HEK293T (cell line): ENCODE measurements at regions not wholly inside any gene's neighbourhood (a gene's known extent, or its start where the extent isn't known, plus 50 kb on each side); places are given as distances from the start of the nearest gene placed in this dataset.

ENCODE experiments used
- CTCF ChIA-PET: fragments of 350-600 bp; formaldehyde crosslinking; extraction: SDS; loops from one replicate; lab custom pipeline; 2021; ENCODE audit warnings: antibody characterized with exemption, inconsistent platforms; lab: Yijun Ruan, JAX
- POLR2A ChIA-PET: fragments of 350-600 bp; formaldehyde crosslinking; extraction: SDS; loops from one replicate; lab custom pipeline; 2020; ENCODE audit warnings: antibody characterized with exemption, inconsistent platforms; lab: Yijun Ruan, JAX
- DNase-seq: peaks from one replicate; pipeline ENCODE4 v3.0.0; 2012; ENCODE audit warnings: mixed read lengths; ENCODE audit errors: extremely low spot score
- ARNT ChIP-seq: fragments of 450-650 bp; IDR thresholded peaks from 2 replicates; pipeline ENCODE4 v1.6.1; 2017; ENCODE audit warnings: mild to moderate bottlenecking
- BHLHE40 ChIP-seq: fragments of 450-650 bp; IDR thresholded peaks from 2 replicates; pipeline ENCODE4 v1.6.1; 2016; ENCODE audit warnings: mild to moderate bottlenecking, moderate library complexity, borderline replicate concordance
- CTBP1 ChIP-seq: fragments of 450-650 bp; IDR thresholded peaks from 2 replicates; pipeline ENCODE4 v1.6.1; 2016; ENCODE audit warnings: borderline replicate concordance
- ELF4 ChIP-seq: fragments of 450-650 bp; IDR thresholded peaks from 2 replicates; pipeline ENCODE4 v1.6.1; 2017; ENCODE audit warnings: antibody characterized with exemption
- FOXA1 ChIP-seq: fragments of 450-650 bp; IDR thresholded peaks from 2 replicates; pipeline ENCODE4 v1.6.1; 2016; ENCODE audit warnings: mild to moderate bottlenecking
- FOXK2 ChIP-seq: fragments of 450-650 bp; IDR thresholded peaks from 2 replicates; pipeline ENCODE4 v1.6.1; 2016; ENCODE audit warnings: mild to moderate bottlenecking
- FOXM1 ChIP-seq: fragments of 450-650 bp; IDR thresholded peaks from 2 replicates; pipeline ENCODE4 v1.6.1; 2017; ENCODE audit warnings: mild to moderate bottlenecking, borderline replicate concordance
- HDGF ChIP-seq: fragments of 450-650 bp; IDR thresholded peaks from 2 replicates; pipeline ENCODE4 v1.6.1; 2017; ENCODE audit warnings: antibody characterized with exemption, borderline replicate concordance
- L3MBTL2 ChIP-seq: fragments of 450-650 bp; conservative IDR thresholded peaks from 2 replicates; pipeline ENCODE4 v1.6.1; 2016; ENCODE audit warnings: mild to moderate bottlenecking
- LEF1 ChIP-seq: fragments of 450-650 bp; IDR thresholded peaks from 2 replicates; pipeline ENCODE4 v1.6.1; 2017; ENCODE audit warnings: mild to moderate bottlenecking, borderline replicate concordance
- NFRKB ChIP-seq: fragments of 450-650 bp; IDR thresholded peaks from 2 replicates; pipeline ENCODE4 v1.6.1; 2016; ENCODE audit warnings: mild to moderate bottlenecking, moderate library complexity
- PKNOX1 ChIP-seq: fragments of 450-650 bp; IDR thresholded peaks from 2 replicates; pipeline ENCODE4 v1.6.1; 2016
- SP1 ChIP-seq: fragments of 450-650 bp; IDR thresholded peaks from 2 replicates; pipeline ENCODE4 v1.6.1; 2017
- SUZ12 ChIP-seq: fragments of 450-650 bp; IDR thresholded peaks from 2 replicates; pipeline ENCODE4 v1.6.1; 2016; ENCODE audit warnings: mild to moderate bottlenecking
- TARDBP ChIP-seq: fragments of 450-650 bp; IDR thresholded peaks from 2 replicates; pipeline ENCODE4 v1.6.1; 2016
- ZNF384 ChIP-seq: fragments of 450-650 bp; IDR thresholded peaks from 2 replicates; pipeline ENCODE4 v1.6.1; 2016

DNA sequence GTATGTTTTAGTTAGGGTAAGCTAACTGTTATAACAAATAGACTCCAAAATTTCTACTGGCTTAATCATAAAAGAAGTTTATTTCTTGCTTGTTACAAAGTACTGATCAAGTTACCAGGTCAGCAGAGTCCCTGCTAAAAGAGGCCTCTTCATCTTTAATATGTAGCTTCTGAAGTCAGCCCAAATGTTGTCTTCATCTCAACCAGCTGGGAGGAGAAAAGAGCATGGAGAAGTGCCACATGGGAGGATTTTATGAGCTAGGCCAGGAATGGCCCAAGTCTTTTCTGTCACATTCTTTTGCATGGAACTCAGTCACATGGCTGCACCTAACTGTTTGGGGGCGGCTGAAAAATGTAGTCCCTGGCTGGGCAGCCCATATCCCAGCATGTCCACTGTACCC, 63.2 kb upstream of the APOBEC4 start:
- ChIA-PET POLR2A (no interaction called here), CTCF (interaction anchor here (1.0 kb wide), 1 partner anchor 200 kb away, joined by 3 read pairs; no protein-coding TSS in a partner anchor)
- DNase-seq: no peak
- TF ChIP-seq FOXA1 (no peak), NFRKB (no peak), PKNOX1 (no peak)

DNA sequence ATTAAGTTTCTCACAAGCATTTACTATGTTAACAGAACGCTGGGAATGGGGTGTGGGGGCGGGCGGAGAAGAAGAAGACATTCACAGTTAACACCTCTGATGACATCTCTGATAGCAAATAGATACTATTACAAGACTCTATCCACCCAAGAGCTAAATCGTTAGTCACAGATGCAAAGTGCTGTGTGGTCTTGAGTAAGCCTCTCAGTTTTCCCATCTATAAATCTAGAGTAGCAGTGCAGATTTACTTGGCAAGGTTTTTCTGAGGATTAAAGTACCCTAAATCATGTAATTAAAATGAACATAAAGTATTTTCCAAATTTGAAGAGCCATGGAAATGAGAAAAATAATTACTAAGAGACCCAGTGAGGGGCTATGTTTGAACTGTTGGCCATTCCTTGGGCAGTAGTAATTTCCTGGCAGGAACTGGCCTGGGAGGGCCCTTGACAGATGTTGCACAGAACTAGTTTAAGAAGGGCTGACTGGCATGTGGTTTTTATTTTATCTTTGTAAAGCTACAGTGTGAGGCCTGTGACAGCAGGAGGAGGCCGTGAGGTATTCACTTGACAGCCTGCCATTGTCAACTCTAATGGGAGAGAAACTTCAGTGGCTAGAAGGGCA, 58.7 kb upstream of the APOBEC4 start:
- POLR2A ChIA-PET: no interaction called here

GRCh38 chr1:183711165-183711682, 58.1 kb upstream of the APOBEC4 start:
- ChIA-PET CTCF (interaction anchor here (0.9 kb wide), 1 partner anchor 27 kb away, joined by 4 read pairs; no protein-coding TSS in a partner anchor), POLR2A (no interaction called here)
- no peak for DNase-seq
- TF ChIP-seq ARNT: no peak
- TF ChIP-seq FOXA1: no peak
- no peak for TF ChIP-seq LEF1

More for the DNA sequence above, 58.7 kb upstream of the APOBEC4 start:
- TF ChIP-seq ZNF384: no peak
- CTCF ChIA-PET: no interaction called here
- DNase-seq: no peak

DNA sequence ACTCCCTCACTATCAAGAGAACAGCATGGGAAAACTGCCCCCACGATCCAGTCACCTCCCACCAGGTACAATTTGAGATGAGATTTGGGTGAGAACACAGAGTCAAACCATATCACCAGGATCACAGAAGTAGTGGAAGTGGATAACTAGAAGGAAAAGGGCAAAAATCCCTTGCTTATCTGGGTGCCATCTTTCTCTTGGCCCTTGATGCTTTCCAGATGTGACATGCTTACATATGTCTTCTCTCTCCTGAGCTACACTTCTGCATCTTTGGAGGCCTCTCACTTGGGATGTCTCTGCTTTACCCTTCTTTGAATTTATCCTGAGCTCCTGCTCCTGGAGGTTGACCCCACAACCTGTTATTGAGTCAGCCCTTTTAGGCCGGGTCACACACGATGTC, 57.6 kb upstream of the APOBEC4 start:
- POLR2A ChIA-PET: no interaction called here
- no peak for TF ChIP-seq PKNOX1
- no peak for TF ChIP-seq ZNF384
- TF ChIP-seq SP1: no peak
- TF ChIP-seq CTBP1: no peak
- TF ChIP-seq ARNT: no peak
- no peak for TF ChIP-seq L3MBTL2
- TF ChIP-seq NFRKB: no peak
- TF ChIP-seq FOXK2: no peak
- no peak for TF ChIP-seq ELF4
- no peak for TF ChIP-seq BHLHE40
- no peak for TF ChIP-seq HDGF
- no peak for TF ChIP-seq SUZ12
- no peak for TF ChIP-seq TARDBP
- no peak for TF ChIP-seq FOXA1
- no peak for TF ChIP-seq LEF1
- no peak for TF ChIP-seq FOXM1
- DNase-seq: no peak
- CTCF ChIA-PET: interaction anchor here (0.9 kb wide), 1 partner anchor 26 kb away, joined by 4 read pairs; no protein-coding TSS in a partner anchor

DNA sequence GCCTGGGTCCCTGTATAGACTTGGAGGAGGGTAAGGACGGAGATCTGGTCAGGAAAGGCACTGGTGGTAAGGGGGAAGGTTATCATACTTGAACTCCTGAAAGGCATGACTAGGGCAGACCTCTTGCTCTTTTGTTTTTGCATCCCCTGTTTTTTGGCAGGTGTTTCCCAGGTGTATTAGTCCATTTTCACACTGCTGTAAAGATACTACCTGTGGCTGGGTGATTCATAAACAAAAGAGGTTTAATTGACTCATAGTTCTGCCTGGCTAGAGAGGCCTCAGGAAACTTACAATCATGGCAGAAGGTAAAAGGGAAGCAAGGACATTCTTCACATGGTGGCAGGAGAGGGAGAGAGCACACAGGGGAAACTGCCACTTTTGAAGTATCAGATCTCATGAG, 57.2 kb upstream of the APOBEC4 start:
- CTCF ChIA-PET: interaction anchor here (0.9 kb wide), 1 partner anchor 26 kb away, joined by 4 read pairs; no protein-coding TSS in a partner anchor
- DNase-seq: no peak
- no peak for TF ChIP-seq ELF4
- TF ChIP-seq FOXK2: no peak
- no peak for TF ChIP-seq SUZ12
- no peak for TF ChIP-seq FOXM1
- no peak for TF ChIP-seq L3MBTL2
- TF ChIP-seq BHLHE40: no peak
- TF ChIP-seq HDGF: no peak
- POLR2A ChIA-PET: no interaction called here

DNA sequence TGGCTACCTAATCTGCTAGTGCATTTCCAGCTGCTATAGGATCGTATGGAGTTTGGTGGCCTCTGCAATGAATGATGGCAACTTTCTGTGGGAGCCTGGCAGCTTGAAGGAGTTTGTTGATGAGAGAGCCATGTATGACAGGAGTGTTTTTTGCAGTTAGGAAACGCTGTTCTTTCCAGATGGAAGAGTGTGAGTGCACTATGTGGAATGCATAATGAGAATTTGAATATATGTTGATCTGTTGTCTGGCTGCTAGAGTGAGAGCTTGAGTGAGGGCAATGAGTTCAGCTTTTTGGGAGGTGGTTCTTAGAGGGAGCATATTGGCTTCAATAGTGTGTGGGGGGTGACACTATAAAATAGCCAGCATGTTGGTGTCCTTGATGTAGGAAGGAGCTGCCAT, 51.0 kb upstream of the APOBEC4 start:
- POLR2A ChIA-PET: no interaction called here
- DNase-seq: no peak
- CTCF ChIA-PET: no interaction called here
- TF ChIP-seq FOXA1 (no peak), L3MBTL2 (no peak), LEF1 (no peak), CTBP1 (no peak), FOXK2 (no peak), ARNT (no peak), BHLHE40 (no peak), FOXM1 (no peak), ZNF384 (no peak), SUZ12 (no peak), PKNOX1 (no peak), ELF4 (no peak), HDGF (no peak), NFRKB (no peak), TARDBP (no peak), SP1 (no peak)
